ENCODE measurements at regions not wholly inside any gene's neighbourhood (a gene's known extent, or its start where the extent isn't known, plus 50 kb on each side); places are given as distances from the start of the nearest gene placed in this dataset.
A peak's percentile ranks its signal among the peaks of the same experiment; 100 is the strongest.

DNA sequence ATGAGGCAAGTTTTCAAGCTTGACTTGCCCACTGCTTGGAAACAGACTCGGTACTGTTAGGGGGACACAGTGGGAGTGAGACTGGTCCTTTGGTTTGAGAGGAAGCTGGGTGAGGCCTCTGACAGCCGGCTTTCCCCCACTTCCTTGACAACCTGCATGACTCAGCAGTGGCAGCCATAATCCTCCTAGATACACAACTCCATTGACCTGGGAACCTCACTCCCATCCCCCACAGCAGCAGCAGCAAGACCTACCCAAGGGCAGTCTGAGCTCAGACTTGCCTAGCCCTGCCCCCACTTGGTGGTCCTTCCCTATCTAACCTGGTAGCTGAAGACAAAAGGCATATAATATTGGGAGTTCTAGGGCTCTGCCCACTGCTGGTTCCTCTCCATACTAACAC is 1043.5 kb upstream of the ALCAM start:
- TF ChIP-seq MAFK (IDR thresholded peaks at IDR 0.05; ENCODE audit: low read depth, low read length), result peak; percentile 44; the same call in 1 of the 2 replicates
- TF ChIP-seq KDM1A (IDR thresholded peaks at IDR 0.05; ENCODE audit: borderline replicate concordance, low read length), result no peak
- no peak for TF ChIP-seq BCL11A (IDR thresholded peaks at IDR 0.05; ENCODE audit: low read depth in 2 of 2, low read length in 2 of 2)
- TF ChIP-seq KDM5A (IDR thresholded peaks at IDR 0.05; ENCODE audit: low read length), result no peak
- Histone ChIP-seq H3K4me1 (replicated peaks in 1 of 4; ENCODE audit: control insufficient read depth in 3 of 4, insufficient read depth in 4 of 4, low read length in 3 of 4) (no peaks in the 10 kb centered on the region), H2BK12ac (ENCODE audit: low read depth, low read length) (peak overlapping the region; percentile 80; the same call in 1 of the 2 replicates), H2BK120ac (replicated peaks; ENCODE audit: low read depth, low read length) (no peak overlapping the region), H2AK5ac (ENCODE audit: low read depth, low read length) (no peak overlapping the region), H3K9me3 (ENCODE audit: insufficient read depth in 2 of 2, low read depth in 1 of 2, low read length in 1 of 2) (peaks cover 5 to 6% of the 10 kb centered on the region in 2 experiments; a peak in 1 of 4 replicates), H2AFZ (ENCODE audit: low read length) (no peak overlapping the region), H3K79me1 (ENCODE audit: low read depth, low read length) (no peaks in the 10 kb centered on the region), H4K91ac (replicated peaks; ENCODE audit: insufficient read length, low read length) (no peak overlapping the region), H3K14ac (ENCODE audit: insufficient read length) (no peak overlapping the region), H4K5ac (ENCODE audit: insufficient read length, low read depth, low read length) (no peak overlapping the region), H4K8ac (ENCODE audit: extremely low read depth, insufficient read depth, low read length) (no peak overlapping the region), H2BK20ac (ENCODE audit: low read length) (no peak overlapping the region), H3K27me3 (replicated peaks in 1 of 4; ENCODE audit: control insufficient read depth in 3 of 4, extremely low read depth in 1 of 4, insufficient read depth in 3 of 4, low read length in 3 of 4) (no peaks in the 10 kb centered on the region), H3K56ac (replicated peaks; ENCODE audit: insufficient read length, low read depth, low read length) (no peak overlapping the region), H3K4ac (replicated peaks; ENCODE audit: insufficient read length, low read depth, low read length) (no peak overlapping the region), H3K79me2 (ENCODE audit: control insufficient read depth in 1 of 2, insufficient read depth in 2 of 2, low read length in 2 of 2) (no peaks in the 10 kb centered on the region), H2BK15ac (ENCODE audit: low read length) (no peak overlapping the region), H3K4me2 (ENCODE audit: insufficient read depth in 1 of 2, low read depth in 2 of 2, low read length in 2 of 2) (no peak overlapping the region), H4K20me1 (replicated peaks in 1 of 2; ENCODE audit: control insufficient read depth in 1 of 2, insufficient read depth in 2 of 2, low read length in 2 of 2) (no peaks in the 10 kb centered on the region), H3K36me3 (ENCODE audit: control insufficient read depth in 2 of 4, insufficient read depth in 4 of 4, low read length in 3 of 4) (no peaks in the 10 kb centered on the region), H3K4me3 (ENCODE audit: extremely low read depth in 1 of 4, insufficient read depth in 2 of 4, low read depth in 3 of 4, low read length in 4 of 4) (no peak overlapping the region), H3K9ac (replicated peaks in 1 of 4; ENCODE audit: extremely low read depth in 1 of 4, low read depth in 3 of 4, low read length in 3 of 4) (no peak overlapping the region), H3K23me2 (ENCODE audit: low read depth, low read length) (no peaks in the 10 kb centered on the region), H3K18ac (ENCODE audit: extremely low read depth, low read length) (no peak overlapping the region; the same call in 1 of the 2 replicates), H3K27ac (ENCODE audit: low read depth, low read length) (no peak overlapping the region), H2BK5ac (ENCODE audit: low read depth, low read length) (peak overlapping the region; percentile 66; the same call in 1 of the 2 replicates), H3K23ac (ENCODE audit: insufficient read length) (no peak overlapping the region)
- CTCF ChIA-PET (ENCODE audit: partially characterized antibody), result interaction anchor here (1.2 kb wide), 1 partner anchor 12 kb away, joined by 3 read pairs; no protein-coding TSS in a partner anchor
- DNase-seq (ENCODE audit: low read depth in 1 of 2, low spot score in 2 of 2) (no peak), FAIRE-seq (no peak)
- POLR2A ChIA-PET (ENCODE audit: partially characterized antibody), result no interaction called here
- WGBS, 2 experiments (ENCODE audit: extremely low coverage in 1 of 2, insufficient coverage in 1 of 2, insufficient read length in 1 of 2, insufficient replicate concordance in 2 of 2, low coverage in 1 of 2, low lambda C conversion rate in 2 of 2, missing lambda C conversion rate in 1 of 2), result 85% methylated on average over 2 of the region's 2 CpGs; no CpG with 5 or more reads in 1 of the 2 experiments
